T-cell (primary cell): ENCODE measurements at regions not wholly inside any gene's neighbourhood (a gene's known extent, or its start where the extent isn't known, plus 50 kb on each side); places are given as distances from the start of the nearest gene placed in this dataset.

Experiments used
- ATAC-seq, 4 experiments: fragments of 200-7000 bp in 3 of 4; fragments of 150-1000 bp in 1 of 4; cut with Tn5 transposase; replicated peaks in 1 of 4; 1 replicate in 3 of 4; 2 replicates in 1 of 4; pipeline ENCODE4 v1.10.0; 2021; ENCODE audit warnings: moderate library complexity in 3 of 4, mild to moderate bottlenecking in 2 of 4, moderate number of reproducible peaks in 1 of 4
- CTCF ChIA-PET, 2 donors: fragments of 300-600 bp; sonication (Branson Sonifier 250); formaldehyde crosslinking; loops; one replicate each; lab custom pipeline; 2022; ENCODE audit warnings: antibody characterized with exemption in 2 of 2; lab: Charles Lee
- POLR2A ChIA-PET, 2 donors: fragments of 300-600 bp; sonication (Branson Sonifier 250); formaldehyde crosslinking; loops; one replicate each; lab custom pipeline; 2022; ENCODE audit warnings: antibody characterized with exemption in 2 of 2; lab: Charles Lee
- DNase-seq, 35 experiments: peaks; one replicate each; pipeline versions ENCODE4 v3.0.0 to v3.0.0-alpha.2; 2013 to 2023
- H3K27ac ChIP-seq: one replicate; pipeline ENCODE4 v1.5.1; 2013; ENCODE audit warnings: low read length
- H3K27me3 ChIP-seq, 2 experiments: replicated peaks in 1 of 2; 1 replicate in 1 of 2; 2 replicates in 1 of 2; pipeline versions ENCODE4 v1.6.1 to v1.7.0; 2013; ENCODE audit warnings: low read length in 1 of 2, mixed read lengths in 1 of 2; ENCODE audit not compliant: control insufficient read depth in 2 of 2, insufficient read depth in 2 of 2; ENCODE audit errors: extremely low read depth in 1 of 2
- H3K36me3 ChIP-seq, 2 donors: 1 replicate in 1 of 2; 2 replicates in 1 of 2; pipeline versions ENCODE4 v1.6.1 to v1.7.0; 2013; ENCODE audit warnings: low read length in 1 of 2; ENCODE audit not compliant: control insufficient read depth in 2 of 2, insufficient read depth in 1 of 2; ENCODE audit errors: extremely low read depth in 1 of 2
- H3K4me1 ChIP-seq, 2 experiments: 1 replicate in 1 of 2; 2 replicates in 1 of 2; pipeline versions ENCODE4 v1.6.1 to v1.7.0; 2013; ENCODE audit warnings: low read length in 2 of 2, mixed read lengths in 1 of 2; ENCODE audit not compliant: insufficient read depth in 2 of 2, control insufficient read depth in 1 of 2; ENCODE audit errors: extremely low read depth in 1 of 2
- H3K4me3 ChIP-seq, 2 donors: 1 replicate in 1 of 2; 2 replicates in 1 of 2; pipeline versions ENCODE4 v1.5.1 to v1.7.0; 2013; ENCODE audit warnings: mild to moderate bottlenecking in 2 of 2, low read length in 1 of 2, moderate library complexity in 1 of 2; ENCODE audit not compliant: control insufficient read depth in 1 of 2; ENCODE audit errors: extremely low read depth in 1 of 2
- H3K9me3 ChIP-seq: 2 replicates; pipeline ENCODE4 v1.7.0; 2013
- H3K27ac Mint-ChIP-seq, 2 donors: one replicate each; pipeline ENCODE4 v1.8.0; 2020 to 2021; ENCODE audit warnings: mild to moderate bottlenecking in 2 of 2, mixed read lengths in 2 of 2
- H3K27me3 Mint-ChIP-seq, 2 donors: one replicate each; pipeline ENCODE4 v1.8.0; 2021 to 2022; ENCODE audit warnings: mixed read lengths in 2 of 2
- H3K36me3 Mint-ChIP-seq: one replicate; pipeline ENCODE4 v1.8.0; 2021; ENCODE audit warnings: mixed read lengths
- H3K4me1 Mint-ChIP-seq, 3 donors: one replicate each; pipeline ENCODE4 v1.8.0; 2020 to 2022; ENCODE audit warnings: mixed read lengths in 3 of 3, mild to moderate bottlenecking in 1 of 3
- H3K4me3 Mint-ChIP-seq, 3 donors: one replicate each; pipeline ENCODE4 v1.8.0; 2020 to 2022; ENCODE audit warnings: mild to moderate bottlenecking in 3 of 3, mixed read lengths in 3 of 3, moderate library complexity in 3 of 3
- H3K9me3 Mint-ChIP-seq, 3 donors: one replicate each; pipeline ENCODE4 v1.8.0; 2020 to 2022; ENCODE audit warnings: mixed read lengths in 3 of 3
- WGBS: methylation state at CpG from one replicate; pipeline ENCODE4 v1.1.5; 2013; ENCODE audit warnings: missing lambda C conversion rate; ENCODE audit not compliant: insufficient coverage; 5-methylcytosine and 5-hydroxymethylcytosine counted together

- Mint-ChIP-seq H3K4me3 (no peak overlapping the region), H3K9me3 (peaks cover 3 to 11% (median 5%) of the 10 kb centered on the region in 3 donors), H3K4me1 (no peaks in the 10 kb centered on the region), H3K36me3 (no peaks in the 10 kb centered on the region), H3K27me3 (peaks cover 0 to 5% of the 10 kb centered on the region in 2 donors), H3K27ac (no peak overlapping the region)
- Histone ChIP-seq H3K27me3 (no peaks in the 10 kb centered on the region), H3K36me3 (no peaks in the 10 kb centered on the region), H3K27ac (no peak overlapping the region), H3K9me3 (no peaks in the 10 kb centered on the region), H3K4me1 (no peaks in the 10 kb centered on the region), H3K4me3 (no peak overlapping the region)
- DNase-seq (no peak), ATAC-seq (no peak)
- CTCF ChIA-PET = no interaction called here
- POLR2A ChIA-PET = interaction anchor here in 1 of 2 donors (0.6 kb wide), 1 partner anchor 21 kb away, joined by 3 read pairs; no protein-coding TSS in a partner anchor
- 60% methylated on average over 1 of the region's 4 CpGs for WGBS
Measured at GRCh38 chr2:146784602-146785001, 1060.2 kb upstream of the ACVR2A start.

DNA sequence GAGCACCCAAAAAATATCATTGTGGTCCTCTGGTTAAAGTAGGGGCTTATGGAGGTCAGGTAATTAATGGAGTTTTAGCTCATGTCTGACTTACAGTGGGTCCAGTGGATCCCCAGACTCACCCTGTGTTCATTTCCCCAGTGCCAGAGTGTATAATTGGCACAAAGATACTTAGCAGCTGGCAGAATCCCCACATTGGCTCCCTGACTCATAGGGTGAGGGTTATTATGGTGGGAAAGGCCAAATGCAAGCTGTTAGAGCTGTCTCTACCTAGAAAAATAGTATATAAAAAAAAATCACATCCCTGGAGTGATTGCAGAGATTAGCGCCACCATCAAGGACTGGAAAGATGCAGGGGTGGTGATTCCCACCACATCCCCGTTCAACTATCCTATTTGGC is 1067.6 kb upstream of the ACVR2A start:
- POLR2A ChIA-PET = no interaction called here
- no peaks in the 10 kb centered on the region for H3K36me3 ChIP-seq
- no peak overlapping the region for H3K4me3 ChIP-seq
- H3K36me3 Mint-ChIP-seq = no peaks in the 10 kb centered on the region
- H3K27ac Mint-ChIP-seq = no peak overlapping the region
- no peaks in the 10 kb centered on the region for H3K9me3 ChIP-seq
- no peaks in the 10 kb centered on the region for H3K4me1 Mint-ChIP-seq
- no peak overlapping the region for H3K27ac ChIP-seq
- no peak overlapping the region for H3K4me3 Mint-ChIP-seq
- no peaks in the 10 kb centered on the region for H3K4me1 ChIP-seq
- H3K27me3 ChIP-seq = peaks cover 0 to 2% of the 10 kb centered on the region in 2 experiments
- no peaks in the 10 kb centered on the region for H3K27me3 Mint-ChIP-seq
- H3K9me3 Mint-ChIP-seq = peaks cover 0 to 15% (median 8%) of the 10 kb centered on the region in 3 donors
- no CpG with 5 or more reads among the region's 2 CpGs for WGBS
- ATAC-seq (no peak), DNase-seq (no peak)
- CTCF ChIA-PET = no interaction called here

DNA sequence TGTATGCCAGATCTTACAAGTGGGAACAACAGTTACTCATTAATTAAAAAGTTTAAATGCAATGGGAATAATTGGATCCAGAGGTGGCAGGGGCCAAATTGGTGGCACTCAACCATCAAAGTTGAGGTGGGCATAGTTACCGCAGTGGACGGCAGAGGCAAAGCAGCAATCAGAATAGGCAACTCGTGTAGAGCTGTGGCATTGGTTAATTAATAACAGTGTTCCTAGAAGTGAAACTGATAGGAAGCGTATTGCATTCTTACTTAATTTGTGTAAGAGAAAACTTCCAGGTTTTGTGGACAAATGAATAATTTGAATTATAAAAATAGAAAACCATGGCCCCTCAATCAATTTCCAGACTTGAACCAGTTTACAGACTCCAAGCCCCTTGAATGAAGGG is 1068.2 kb upstream of the ACVR2A start:
- DNase-seq (no peak), ATAC-seq (no peak)
- no peaks in the 10 kb centered on the region for H3K9me3 ChIP-seq
- 87% methylated on average over 3 of the region's 4 CpGs for WGBS
- H3K4me3 Mint-ChIP-seq = no peak overlapping the region
- H3K4me1 ChIP-seq = no peaks in the 10 kb centered on the region
- H3K4me3 ChIP-seq = no peak overlapping the region
- no peaks in the 10 kb centered on the region for H3K27me3 Mint-ChIP-seq
- CTCF ChIA-PET = no interaction called here
- H3K27ac Mint-ChIP-seq = no peak overlapping the region
- POLR2A ChIA-PET = no interaction called here
- no peak overlapping the region for H3K27ac ChIP-seq
- peaks cover 0 to 2% of the 10 kb centered on the region in 2 experiments for H3K27me3 ChIP-seq
- H3K4me1 Mint-ChIP-seq = no peaks in the 10 kb centered on the region
- no peaks in the 10 kb centered on the region for H3K36me3 ChIP-seq
- peaks cover 0 to 13% (median 8%) of the 10 kb centered on the region in 3 donors for H3K9me3 Mint-ChIP-seq
- H3K36me3 Mint-ChIP-seq = no peaks in the 10 kb centered on the region

DNA sequence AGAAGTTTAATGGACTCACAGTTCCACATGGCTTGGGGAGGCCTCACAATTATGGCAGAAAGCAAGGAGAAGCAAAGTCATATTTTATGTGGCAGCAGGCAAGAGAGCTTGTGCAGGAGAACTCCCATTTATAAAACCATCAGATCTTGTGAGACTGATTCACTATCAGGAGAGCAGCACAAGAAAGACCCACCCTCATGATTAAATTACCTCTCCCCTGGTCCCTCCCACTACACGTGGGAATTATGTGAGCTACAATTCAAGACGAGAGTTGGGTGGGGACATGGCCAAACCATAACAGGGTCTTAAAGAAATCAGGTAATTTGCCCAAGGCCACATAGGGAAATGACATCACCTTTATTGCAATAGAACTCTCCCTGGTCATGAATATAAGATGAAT is 1073.3 kb upstream of the ACVR2A start:
- Histone ChIP-seq H3K4me3 (no peak overlapping the region), H3K4me1 (no peaks in the 10 kb centered on the region), H3K27ac (no peak overlapping the region), H3K36me3 (no peaks in the 10 kb centered on the region), H3K9me3 (no peaks in the 10 kb centered on the region), H3K27me3 (no peaks in the 10 kb centered on the region)
- Mint-ChIP-seq H3K9me3 (peaks cover 0 to 4% (median 3%) of the 10 kb centered on the region in 3 donors), H3K4me3 (no peak overlapping the region), H3K36me3 (no peaks in the 10 kb centered on the region), H3K27me3 (no peaks in the 10 kb centered on the region), H3K27ac (no peak overlapping the region), H3K4me1 (no peaks in the 10 kb centered on the region)
- DNase-seq (no peak), ATAC-seq (no peak)
- POLR2A ChIA-PET = no interaction called here
- CTCF ChIA-PET = no interaction called here
- no CpG with 5 or more reads among the region's 2 CpGs for WGBS

DNA sequence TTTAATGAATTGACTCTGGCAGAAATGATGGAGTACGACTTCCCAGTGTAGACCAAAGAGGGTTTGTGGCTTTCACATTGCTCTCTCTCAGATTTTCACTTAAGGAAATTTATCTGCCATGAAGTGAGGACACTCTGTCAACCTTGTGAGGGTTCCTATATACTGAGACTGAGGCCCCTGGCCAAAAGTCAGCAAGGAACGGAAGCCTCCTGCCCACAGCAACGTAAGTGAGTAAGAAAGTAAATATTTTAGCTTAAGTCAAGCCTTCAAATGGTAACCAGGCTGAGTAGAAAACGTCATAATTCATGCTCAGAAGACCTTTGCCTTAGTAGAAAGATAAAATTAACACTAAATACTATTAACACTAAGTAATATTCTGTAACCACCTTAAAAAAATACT is 1080.5 kb upstream of the ACVR2A start:
- H3K4me1 ChIP-seq = no peaks in the 10 kb centered on the region
- Mint-ChIP-seq H3K36me3 (no peaks in the 10 kb centered on the region), H3K27me3 (no peaks in the 10 kb centered on the region), H3K4me3 (no peak overlapping the region), H3K4me1 (no peaks in the 10 kb centered on the region), H3K9me3 (peaks cover 0 to 4% (median 3%) of the 10 kb centered on the region in 3 donors), H3K27ac (no peak overlapping the region)
- H3K27ac ChIP-seq = no peak overlapping the region
- CTCF ChIA-PET = no interaction called here
- no peaks in the 10 kb centered on the region for H3K9me3 ChIP-seq
- no peaks in the 10 kb centered on the region for H3K27me3 ChIP-seq
- ATAC-seq (no peak), DNase-seq (no peak)
- POLR2A ChIA-PET = no interaction called here
- no CpG with 5 or more reads among the region's 4 CpGs for WGBS
- H3K4me3 ChIP-seq = no peak overlapping the region
- no peaks in the 10 kb centered on the region for H3K36me3 ChIP-seq

GRCh38 chr2:146762786-146763185 is 1082.0 kb upstream of the ACVR2A start:
- peaks cover 0 to 4% (median 3%) of the 10 kb centered on the region in 3 donors for H3K9me3 Mint-ChIP-seq
- no peaks in the 10 kb centered on the region for H3K36me3 Mint-ChIP-seq
- H3K4me3 ChIP-seq = no peak overlapping the region
- H3K4me3 Mint-ChIP-seq = no peak overlapping the region
- no peaks in the 10 kb centered on the region for H3K4me1 ChIP-seq
- no peaks in the 10 kb centered on the region for H3K9me3 ChIP-seq
- no peak overlapping the region for H3K27ac ChIP-seq
- ChIA-PET CTCF (no interaction called here), POLR2A (no interaction called here)
- H3K27ac Mint-ChIP-seq = no peak overlapping the region
- no peaks in the 10 kb centered on the region for H3K4me1 Mint-ChIP-seq
- no CpG with 5 or more reads among the region's 2 CpGs for WGBS
- H3K27me3 Mint-ChIP-seq = no peaks in the 10 kb centered on the region
- ATAC-seq (no peak), DNase-seq (no peak)
- no peaks in the 10 kb centered on the region for H3K27me3 ChIP-seq
- H3K36me3 ChIP-seq = no peaks in the 10 kb centered on the region

- Mint-ChIP-seq H3K27me3 (no peaks in the 10 kb centered on the region), H3K4me1 (no peaks in the 10 kb centered on the region), H3K27ac (no peak overlapping the region), H3K4me3 (no peak overlapping the region), H3K36me3 (no peaks in the 10 kb centered on the region), H3K9me3 (peaks cover 0 to 4% (median 0%) of the 10 kb centered on the region in 3 donors)
- ATAC-seq = no peak
- no peaks in the 10 kb centered on the region for H3K9me3 ChIP-seq
- no peaks in the 10 kb centered on the region for H3K36me3 ChIP-seq
- no peaks in the 10 kb centered on the region for H3K27me3 ChIP-seq
- CTCF ChIA-PET = no interaction called here
- H3K4me3 ChIP-seq = no peak overlapping the region
- DNase-seq = no peak
- POLR2A ChIA-PET = no interaction called here
- no CpG with 5 or more reads among the region's 4 CpGs for WGBS
- H3K4me1 ChIP-seq = no peaks in the 10 kb centered on the region
- no peak overlapping the region for H3K27ac ChIP-seq
Measured at GRCh38 chr2:146754606-146755005, 1090.2 kb upstream of the ACVR2A start.
